HCT116 (cell line): ENCODE measurements at regions not wholly inside any gene's neighbourhood (a gene's known extent, or its start where the extent isn't known, plus 50 kb on each side); places are given as distances from the start of the nearest gene placed in this dataset.

Experiments used
- CTCF ChIP-seq, 3 experiments: fragments of 200-600 bp in 1 of 3; sonication (generic) in 1 of 3; IDR thresholded peaks in 2 of 3; conservative IDR thresholded peaks in 1 of 3; 2 replicates each; pipeline ENCODE4 v1.5.1; 2012 to 2017; ENCODE audit warnings: low read depth in 2 of 3, low read length in 2 of 3, antibody characterized with exemption in 1 of 3, borderline replicate concordance in 1 of 3, control low read depth in 1 of 3, mild to moderate bottlenecking in 1 of 3, mixed read lengths in 1 of 3, mixed run types in 1 of 3, moderate library complexity in 1 of 3; ENCODE audit not compliant: insufficient read depth in 1 of 3
- EZH2 ChIP-seq: fragments of 200-600 bp; sonication (generic); IDR thresholded peaks from 2 replicates; pipeline ENCODE4 v1.6.1; 2017; ENCODE audit warnings: antibody characterized with exemption, mixed run types
- POLR2A ChIP-seq: IDR thresholded peaks from 2 replicates; pipeline ENCODE4 v1.7.0; 2011; ENCODE audit warnings: borderline replicate concordance; ENCODE audit not compliant: insufficient read depth, insufficient read length; ENCODE audit errors: extremely low read depth
- POLR2AphosphoS5 ChIP-seq: IDR thresholded peaks from 2 replicates; pipeline ENCODE4 v1.6.1; 2011; ENCODE audit warnings: mild to moderate bottlenecking, low read depth, low read length, moderate library complexity
- TCF7L2 ChIP-seq: IDR thresholded peaks from 2 replicates; pipeline ENCODE4 v1.7.0; 2011; ENCODE audit warnings: borderline replicate concordance, inconsistent platforms; ENCODE audit not compliant: insufficient read depth, insufficient read length; ENCODE audit errors: extremely low read depth

DNA sequence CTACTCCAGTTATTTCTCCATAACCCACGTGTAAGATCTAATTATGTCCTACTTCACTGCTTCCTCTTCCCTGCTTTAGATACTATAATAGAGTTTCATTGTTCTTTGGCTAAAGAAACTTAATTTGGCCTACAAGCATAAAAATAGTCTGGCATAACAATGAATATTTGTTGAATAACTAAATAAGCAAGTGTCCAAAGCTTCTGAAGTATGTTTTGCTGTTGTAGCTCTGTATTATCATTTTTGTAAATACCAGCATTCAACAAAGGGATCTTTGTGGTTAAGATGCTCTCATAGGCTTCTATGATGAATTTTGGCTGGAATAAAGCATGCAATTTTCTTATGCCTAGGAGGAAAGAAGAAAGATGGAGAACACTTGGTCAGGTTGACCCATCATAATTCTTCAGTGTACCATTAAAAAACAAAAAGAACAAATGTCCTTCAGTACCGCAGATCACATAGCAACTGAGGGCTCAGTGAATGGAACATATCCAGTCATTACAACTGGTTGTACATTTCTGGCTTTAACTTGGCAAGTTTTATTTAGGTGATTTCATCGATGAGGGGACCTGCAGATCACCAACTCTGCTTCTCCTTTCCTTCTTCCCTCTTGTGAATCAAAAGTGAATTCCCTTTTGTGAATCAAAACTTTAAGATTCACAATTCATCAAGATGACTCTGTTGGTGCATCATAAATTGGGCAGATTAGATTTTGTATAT lies 465.9 kb upstream of the TGFBR2 start:
- no peak for TF ChIP-seq CTCF (IDR thresholded peaks at IDR 0.05 in 2 of 3, conservative IDR thresholded peaks at IDR 0.05 in 1 of 3; ENCODE audit: borderline replicate concordance in 1 of 3, insufficient read depth in 1 of 3, low read depth in 2 of 3, low read length in 2 of 3)
- no peak for TF ChIP-seq POLR2AphosphoS5
- no peak for TF ChIP-seq TCF7L2
- no peak for TF ChIP-seq POLR2A
- TF ChIP-seq EZH2: no peak
